GM23338 (cell line): ENCODE measurements at regions not wholly inside any gene's neighbourhood (a gene's known extent, or its start where the extent isn't known, plus 50 kb on each side); places are given as distances from the start of the nearest gene placed in this dataset.

Experiments
- ATAC-seq: fragments of 200-7000 bp; cut with Tn5 transposase; 3 replicates; pipeline ENCODE4 v1.9.1; 2020
- DNase-seq: peaks from one replicate; pipeline ENCODE4 v3.0.0-alpha.2; 2015; ENCODE audit warnings: low spot score
- H2AFZ ChIP-seq: fragments of 200-600 bp; sonication (generic); 2 replicates; pipeline ENCODE4 v1.8.0; 2016; ENCODE audit warnings: antibody characterized with exemption, mild to moderate bottlenecking, moderate library complexity
- H3F3A ChIP-seq: fragments of 200-600 bp; sonication (generic); replicated peaks from 2 replicates; pipeline ENCODE4 v1.8.0; 2017; ENCODE audit warnings: antibody characterized with exemption, mixed run types, low read depth
- H3K27ac ChIP-seq: fragments of 200-600 bp; sonication (generic); 2 replicates; pipeline ENCODE4 v1.6.1; 2016; ENCODE audit warnings: low read depth
- H3K27me3 ChIP-seq: fragments of 200-600 bp; sonication (generic); 2 replicates; pipeline ENCODE4 v1.8.0; 2016; ENCODE audit warnings: mild to moderate bottlenecking, mixed run types, moderate library complexity; ENCODE audit not compliant: insufficient read depth
- H3K36me3 ChIP-seq: fragments of 200-600 bp; sonication (generic); 2 replicates; pipeline ENCODE4 v1.8.0; 2016; ENCODE audit warnings: mild to moderate bottlenecking; ENCODE audit not compliant: insufficient read depth
- H3K4me1 ChIP-seq: fragments of 200-600 bp; sonication (generic); 2 replicates; pipeline ENCODE4 v1.8.0; 2016; ENCODE audit warnings: mild to moderate bottlenecking, moderate library complexity; ENCODE audit not compliant: insufficient read depth
- H3K4me2 ChIP-seq: fragments of 200-600 bp; sonication (generic); 2 replicates; pipeline ENCODE4 v1.7.1; 2017; ENCODE audit warnings: mixed run types
- H3K4me3 ChIP-seq: fragments of 200-600 bp; sonication (generic); 2 replicates; pipeline ENCODE4 v1.6.1; 2016; ENCODE audit warnings: mixed run types
- H3K79me2 ChIP-seq: fragments of 200-600 bp; sonication (generic); replicated peaks from 2 replicates; pipeline ENCODE4 v1.8.0; 2017; ENCODE audit warnings: mild to moderate bottlenecking; ENCODE audit not compliant: insufficient read depth
- H3K9me2 ChIP-seq: fragments of 200-600 bp; sonication (generic); 2 replicates; pipeline ENCODE4 v1.8.0; 2017; ENCODE audit not compliant: insufficient read depth
- H4K20me1 ChIP-seq: fragments of 200-600 bp; sonication (generic); replicated peaks from 2 replicates; pipeline ENCODE4 v1.8.0; 2017; ENCODE audit warnings: mild to moderate bottlenecking; ENCODE audit not compliant: insufficient read depth
- H3K27ac Mint-ChIP-seq: 2 replicates; pipeline ENCODE4 v1.8.0; 2020; ENCODE audit warnings: inconsistent platforms, mild to moderate bottlenecking, moderate library complexity, mixed read lengths
- H3K27me3 Mint-ChIP-seq: 3 replicates; pipeline ENCODE4 v1.8.0; 2022; ENCODE audit warnings: low read depth, mild to moderate bottlenecking, moderate library complexity, mixed read lengths, inconsistent platforms; ENCODE audit not compliant: insufficient read depth, poor library complexity
- H3K36me3 Mint-ChIP-seq: 3 replicates; pipeline ENCODE4 v1.8.0; 2021; ENCODE audit warnings: low read depth, mild to moderate bottlenecking, inconsistent platforms, moderate library complexity, mixed read lengths
- H3K4me1 Mint-ChIP-seq: 3 replicates; pipeline ENCODE4 v1.8.0; 2020; ENCODE audit warnings: mild to moderate bottlenecking, inconsistent platforms, mixed read lengths
- H3K4me3 Mint-ChIP-seq: 3 replicates; pipeline ENCODE4 v1.8.0; 2021; ENCODE audit warnings: moderate library complexity, mild to moderate bottlenecking, inconsistent platforms, mixed read lengths
- H3K9me3 Mint-ChIP-seq: 3 replicates; pipeline ENCODE4 v1.8.0; 2020; ENCODE audit warnings: moderate library complexity, mild to moderate bottlenecking, inconsistent platforms, mixed read lengths
- CREB1 ChIP-seq: fragments of 250-450 bp; sonication (Bioruptor Pico); IDR thresholded peaks from 2 replicates; pipeline ENCODE4 v1.5.0; 2020; ENCODE audit warnings: low read depth, mild to moderate bottlenecking, moderate library complexity
- CTCF ChIP-seq, 2 experiments: fragments of 200-600 bp in 1 of 2; sonication (generic) in 1 of 2; conservative IDR thresholded peaks; 2 replicates each; pipeline versions ENCODE4 v1.5.1 to v1.6.1; 2016 to 2017; ENCODE audit warnings: antibody characterized with exemption in 2 of 2, low read depth in 2 of 2, mild to moderate bottlenecking in 2 of 2, moderate library complexity in 1 of 2
- ETS1 ChIP-seq: IDR thresholded peaks from 2 replicates; pipeline ENCODE4 v1.6.1; 2016; ENCODE audit warnings: antibody characterized with exemption
- EZH2 ChIP-seq: fragments of 200-600 bp; sonication (generic); IDR thresholded peaks from one replicate; pipeline ENCODE4 v1.8.0; 2017; ENCODE audit warnings: antibody characterized with exemption, mild to moderate bottlenecking, low read depth; ENCODE audit not compliant: unreplicated experiment
- EZH2phosphoT487 ChIP-seq: fragments of 200-600 bp; sonication (generic); IDR thresholded peaks from one replicate; pipeline ENCODE4 v1.8.1; 2018; ENCODE audit warnings: antibody characterized with exemption; ENCODE audit not compliant: unreplicated experiment
- JUNB ChIP-seq: IDR thresholded peaks from one replicate; pipeline ENCODE4 v1.6.1; 2016; ENCODE audit warnings: antibody characterized with exemption; ENCODE audit not compliant: unreplicated experiment
- NANOG ChIP-seq: IDR thresholded peaks from 2 replicates; pipeline ENCODE4 v1.6.1; 2016; ENCODE audit warnings: antibody characterized with exemption, borderline replicate concordance
- POLR2AphosphoS5 ChIP-seq: IDR thresholded peaks from 2 replicates; pipeline ENCODE4 v1.6.1; 2016; ENCODE audit warnings: antibody characterized with exemption, low read depth
- REST ChIP-seq: IDR thresholded peaks from one replicate; pipeline ENCODE4 v1.6.1; 2018; ENCODE audit warnings: antibody characterized with exemption; ENCODE audit not compliant: unreplicated experiment
- STAT1 ChIP-seq: IDR thresholded peaks from one replicate; pipeline ENCODE4 v1.6.1; 2016; ENCODE audit warnings: antibody characterized with exemption; ENCODE audit not compliant: unreplicated experiment
- ZNF114 ChIP-seq: fragments of 250-450 bp; sonication (Bioruptor Pico); IDR thresholded peaks from 2 replicates; pipeline ENCODE4 v1.5.0; 2020; ENCODE audit warnings: mild to moderate bottlenecking, moderate library complexity
- ZNF331 ChIP-seq: fragments of 250-450 bp; sonication (Bioruptor Pico); IDR thresholded peaks from 2 replicates; pipeline ENCODE4 v1.5.0; 2020; ENCODE audit warnings: low read depth, mild to moderate bottlenecking, moderate library complexity
- ZNF462 ChIP-seq: fragments of 250-450 bp; sonication (Bioruptor Pico); IDR thresholded peaks from 2 replicates; pipeline ENCODE4 v1.5.0; 2020; ENCODE audit warnings: mild to moderate bottlenecking, moderate library complexity

- Mint-ChIP-seq H3K27ac (no peak overlapping the region), H3K36me3 (peaks cover 5% of the 10 kb centered on the region; the same call in 2 of the 3 replicates), H3K4me3 (no peak overlapping the region), H3K9me3 (peaks cover 15% of the 10 kb centered on the region), H3K4me1 (no peaks in the 10 kb centered on the region), H3K27me3 (peaks cover 6% of the 10 kb centered on the region)
- Histone ChIP-seq H3K9me2 (no peaks in the 10 kb centered on the region), H2AFZ (no peak overlapping the region), H3K4me2 (no peak overlapping the region), H3K36me3 (no peaks in the 10 kb centered on the region), H3K27ac (no peak overlapping the region), H4K20me1 (no peaks in the 10 kb centered on the region), H3F3A (no peaks in the 10 kb centered on the region), H3K4me1 (no peaks in the 10 kb centered on the region), H3K27me3 (no peaks in the 10 kb centered on the region), H3K79me2 (no peaks in the 10 kb centered on the region), H3K4me3 (no peak overlapping the region)
- ATAC-seq (no peak), DNase-seq (no peak)
- TF ChIP-seq ZNF114 (CRISPR knock-in tag), result no peak
- TF ChIP-seq EZH2phosphoT487, result no peak
- TF ChIP-seq ZNF462, result no peak
- no peak for TF ChIP-seq CREB1 (CRISPR knock-in tag)
- TF ChIP-seq STAT1, result no peak
- TF ChIP-seq ETS1, result no peak
- no peak for TF ChIP-seq JUNB
- no peak for TF ChIP-seq POLR2AphosphoS5
- TF ChIP-seq CTCF (conservative IDR thresholded peaks at IDR 0.05; ENCODE audit: low read depth in 2 of 2), result no peak
- no peak for TF ChIP-seq EZH2
- no peak for TF ChIP-seq ZNF331 (CRISPR knock-in tag)
- no peak for TF ChIP-seq REST
- TF ChIP-seq NANOG, result no peak
Observed at GRCh38 chr5:1743061-1743768, 56.4 kb downstream of the MRPL36 start.
